Gastroesophageal sphincter (tissue), 3 donors: ENCODE measurements at regions not wholly inside any gene's neighbourhood (a gene's known extent, or its start where the extent isn't known, plus 50 kb on each side); places are given as distances from the start of the nearest gene placed in this dataset.

Experiments used
- CTCF ChIP-seq, 4 experiments: fragments of 200-600 bp in 2 of 4; fragments of 450-650 bp in 2 of 4; sonication (generic) in 1 of 4; IDR thresholded peaks; one replicate each; pipeline ENCODE4 v1.5.1; 2017 to 2019; ENCODE audit warnings: antibody characterized with exemption in 4 of 4, mild to moderate bottlenecking in 2 of 4, moderate library complexity in 2 of 4
- POLR2A ChIP-seq, 2 donors: fragments of 450-650 bp; IDR thresholded peaks; one replicate each; pipeline ENCODE4 v1.6.1; 2017; ENCODE audit warnings: antibody characterized with exemption in 2 of 2, mild to moderate bottlenecking in 2 of 2, moderate library complexity in 1 of 2

DNA sequence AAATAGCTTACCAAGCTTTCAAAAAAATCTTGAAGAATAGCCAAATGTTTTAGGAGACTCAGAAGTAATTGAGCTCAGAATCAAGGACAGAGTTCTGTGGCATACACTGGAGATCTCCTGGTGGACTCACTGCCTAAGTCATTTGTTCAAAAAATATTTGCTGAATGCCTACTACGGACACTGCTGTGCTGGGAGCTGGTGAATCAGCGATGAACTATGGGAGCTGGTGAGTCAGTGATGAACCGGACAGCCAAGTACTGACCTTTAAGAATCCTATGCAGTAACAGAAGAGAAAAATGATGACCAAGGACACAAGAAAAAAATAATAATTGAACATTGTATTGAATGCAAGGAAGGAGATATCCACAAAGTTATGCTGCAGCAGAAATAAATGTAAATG, 717.9 kb upstream of the CXADR start:
- TF ChIP-seq CTCF (IDR thresholded peaks at IDR 0.05) (peak in 1 of 4 experiments; percentile 11), POLR2A (IDR thresholded peaks at IDR 0.05) (no peak)
